GM23338 (cell line): ENCODE measurements at regions not wholly inside any gene's neighbourhood (a gene's known extent, or its start where the extent isn't known, plus 50 kb on each side); places are given as distances from the start of the nearest gene placed in this dataset.

Source experiments
- ATAC-seq: fragments of 200-7000 bp; cut with Tn5 transposase; 3 replicates; pipeline ENCODE4 v1.9.1; 2020
- DNase-seq: peaks from one replicate; pipeline ENCODE4 v3.0.0-alpha.2; 2015; ENCODE audit warnings: low spot score
- H2AFZ ChIP-seq: fragments of 200-600 bp; sonication (generic); 2 replicates; pipeline ENCODE4 v1.8.0; 2016; ENCODE audit warnings: antibody characterized with exemption, mild to moderate bottlenecking, moderate library complexity
- H3F3A ChIP-seq: fragments of 200-600 bp; sonication (generic); replicated peaks from 2 replicates; pipeline ENCODE4 v1.8.0; 2017; ENCODE audit warnings: antibody characterized with exemption, mixed run types, low read depth
- H3K27ac ChIP-seq: fragments of 200-600 bp; sonication (generic); 2 replicates; pipeline ENCODE4 v1.6.1; 2016; ENCODE audit warnings: low read depth
- H3K27me3 ChIP-seq: fragments of 200-600 bp; sonication (generic); 2 replicates; pipeline ENCODE4 v1.8.0; 2016; ENCODE audit warnings: mild to moderate bottlenecking, mixed run types, moderate library complexity; ENCODE audit not compliant: insufficient read depth
- H3K36me3 ChIP-seq: fragments of 200-600 bp; sonication (generic); 2 replicates; pipeline ENCODE4 v1.8.0; 2016; ENCODE audit warnings: mild to moderate bottlenecking; ENCODE audit not compliant: insufficient read depth
- H3K4me1 ChIP-seq: fragments of 200-600 bp; sonication (generic); 2 replicates; pipeline ENCODE4 v1.8.0; 2016; ENCODE audit warnings: mild to moderate bottlenecking, moderate library complexity; ENCODE audit not compliant: insufficient read depth
- H3K4me2 ChIP-seq: fragments of 200-600 bp; sonication (generic); 2 replicates; pipeline ENCODE4 v1.7.1; 2017; ENCODE audit warnings: mixed run types
- H3K4me3 ChIP-seq: fragments of 200-600 bp; sonication (generic); 2 replicates; pipeline ENCODE4 v1.6.1; 2016; ENCODE audit warnings: mixed run types
- H3K79me2 ChIP-seq: fragments of 200-600 bp; sonication (generic); replicated peaks from 2 replicates; pipeline ENCODE4 v1.8.0; 2017; ENCODE audit warnings: mild to moderate bottlenecking; ENCODE audit not compliant: insufficient read depth
- H3K9me2 ChIP-seq: fragments of 200-600 bp; sonication (generic); 2 replicates; pipeline ENCODE4 v1.8.0; 2017; ENCODE audit not compliant: insufficient read depth
- H4K20me1 ChIP-seq: fragments of 200-600 bp; sonication (generic); replicated peaks from 2 replicates; pipeline ENCODE4 v1.8.0; 2017; ENCODE audit warnings: mild to moderate bottlenecking; ENCODE audit not compliant: insufficient read depth
- H3K27ac Mint-ChIP-seq: 2 replicates; pipeline ENCODE4 v1.8.0; 2020; ENCODE audit warnings: inconsistent platforms, mild to moderate bottlenecking, moderate library complexity, mixed read lengths
- H3K27me3 Mint-ChIP-seq: 3 replicates; pipeline ENCODE4 v1.8.0; 2022; ENCODE audit warnings: low read depth, mild to moderate bottlenecking, moderate library complexity, mixed read lengths, inconsistent platforms; ENCODE audit not compliant: insufficient read depth, poor library complexity
- H3K36me3 Mint-ChIP-seq: 3 replicates; pipeline ENCODE4 v1.8.0; 2021; ENCODE audit warnings: low read depth, mild to moderate bottlenecking, inconsistent platforms, moderate library complexity, mixed read lengths
- H3K4me1 Mint-ChIP-seq: 3 replicates; pipeline ENCODE4 v1.8.0; 2020; ENCODE audit warnings: mild to moderate bottlenecking, inconsistent platforms, mixed read lengths
- H3K4me3 Mint-ChIP-seq: 3 replicates; pipeline ENCODE4 v1.8.0; 2021; ENCODE audit warnings: moderate library complexity, mild to moderate bottlenecking, inconsistent platforms, mixed read lengths
- H3K9me3 Mint-ChIP-seq: 3 replicates; pipeline ENCODE4 v1.8.0; 2020; ENCODE audit warnings: moderate library complexity, mild to moderate bottlenecking, inconsistent platforms, mixed read lengths
- CREB1 ChIP-seq: fragments of 250-450 bp; sonication (Bioruptor Pico); IDR thresholded peaks from 2 replicates; pipeline ENCODE4 v1.5.0; 2020; ENCODE audit warnings: low read depth, mild to moderate bottlenecking, moderate library complexity
- EZH2 ChIP-seq: fragments of 200-600 bp; sonication (generic); IDR thresholded peaks from one replicate; pipeline ENCODE4 v1.8.0; 2017; ENCODE audit warnings: antibody characterized with exemption, mild to moderate bottlenecking, low read depth; ENCODE audit not compliant: unreplicated experiment
- EZH2phosphoT487 ChIP-seq: fragments of 200-600 bp; sonication (generic); IDR thresholded peaks from one replicate; pipeline ENCODE4 v1.8.1; 2018; ENCODE audit warnings: antibody characterized with exemption; ENCODE audit not compliant: unreplicated experiment
- JUNB ChIP-seq: IDR thresholded peaks from one replicate; pipeline ENCODE4 v1.6.1; 2016; ENCODE audit warnings: antibody characterized with exemption; ENCODE audit not compliant: unreplicated experiment
- NANOG ChIP-seq: IDR thresholded peaks from 2 replicates; pipeline ENCODE4 v1.6.1; 2016; ENCODE audit warnings: antibody characterized with exemption, borderline replicate concordance
- POLR2AphosphoS5 ChIP-seq: IDR thresholded peaks from 2 replicates; pipeline ENCODE4 v1.6.1; 2016; ENCODE audit warnings: antibody characterized with exemption, low read depth
- STAT1 ChIP-seq: IDR thresholded peaks from one replicate; pipeline ENCODE4 v1.6.1; 2016; ENCODE audit warnings: antibody characterized with exemption; ENCODE audit not compliant: unreplicated experiment
- ZNF114 ChIP-seq: fragments of 250-450 bp; sonication (Bioruptor Pico); IDR thresholded peaks from 2 replicates; pipeline ENCODE4 v1.5.0; 2020; ENCODE audit warnings: mild to moderate bottlenecking, moderate library complexity
- ZNF331 ChIP-seq: fragments of 250-450 bp; sonication (Bioruptor Pico); IDR thresholded peaks from 2 replicates; pipeline ENCODE4 v1.5.0; 2020; ENCODE audit warnings: low read depth, mild to moderate bottlenecking, moderate library complexity
- TF ChIP-seq, protein P1 (sequence below), 2 experiments: fragments of 200-600 bp in 1 of 2; sonication (generic) in 1 of 2; conservative IDR thresholded peaks; 2 replicates each; pipeline versions ENCODE4 v1.5.1 to v1.6.1; 2016 to 2017; ENCODE audit warnings: antibody characterized with exemption in 2 of 2, low read depth in 2 of 2, mild to moderate bottlenecking in 2 of 2, moderate library complexity in 1 of 2
- TF ChIP-seq, protein P2 (sequence below): fragments of 250-450 bp; sonication (Bioruptor Pico); IDR thresholded peaks from 2 replicates; pipeline ENCODE4 v1.5.0; 2020; ENCODE audit warnings: mild to moderate bottlenecking, moderate library complexity
- TF ChIP-seq, protein P3 (sequence below): IDR thresholded peaks from one replicate; pipeline ENCODE4 v1.6.1; 2018; ENCODE audit warnings: antibody characterized with exemption; ENCODE audit not compliant: unreplicated experiment
- TF ChIP-seq, protein P4 (sequence below): IDR thresholded peaks from 2 replicates; pipeline ENCODE4 v1.6.1; 2016; ENCODE audit warnings: antibody characterized with exemption

DNA sequence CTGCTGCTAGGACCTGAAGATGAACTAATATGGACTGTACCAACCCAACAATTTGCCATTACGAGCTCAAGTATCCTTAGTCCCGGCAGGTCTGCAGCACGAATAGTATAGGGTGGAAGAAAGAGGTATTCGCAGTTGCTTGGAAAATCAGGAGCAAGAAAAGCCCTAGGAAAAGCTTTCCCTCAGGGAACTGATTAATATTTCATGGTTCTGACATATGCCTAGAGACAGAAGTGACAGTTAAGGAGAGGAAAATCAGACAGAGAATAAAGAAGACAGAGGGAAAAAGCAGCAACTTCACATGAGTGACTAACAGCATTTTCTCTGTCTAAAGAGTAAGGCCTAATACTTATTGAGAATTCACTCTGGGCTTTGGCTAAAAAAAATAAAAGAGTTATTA, 602.9 kb upstream of the ATP2B1 start:
- Histone ChIP-seq H3K4me3 (no peak overlapping the region), H3K79me2 (no peaks in the 10 kb centered on the region), H2AFZ (no peak overlapping the region), H4K20me1 (no peaks in the 10 kb centered on the region), H3K27me3 (no peaks in the 10 kb centered on the region), H3K4me1 (no peaks in the 10 kb centered on the region), H3K4me2 (no peak overlapping the region), H3F3A (no peaks in the 10 kb centered on the region), H3K27ac (no peak overlapping the region), H3K9me2 (peaks cover 16% of the 10 kb centered on the region; the same call in 1 of the 2 replicates), H3K36me3 (no peaks in the 10 kb centered on the region)
- TF ChIP-seq ZNF114 (CRISPR knock-in tag) (no peak), NANOG (no peak), STAT1 (no peak), JUNB (no peak), POLR2AphosphoS5 (no peak), ZNF331 (no peak), EZH2phosphoT487 (no peak), CREB1 (CRISPR knock-in tag) (no peak), EZH2 (no peak)
- TF ChIP-seq, protein P1, sequence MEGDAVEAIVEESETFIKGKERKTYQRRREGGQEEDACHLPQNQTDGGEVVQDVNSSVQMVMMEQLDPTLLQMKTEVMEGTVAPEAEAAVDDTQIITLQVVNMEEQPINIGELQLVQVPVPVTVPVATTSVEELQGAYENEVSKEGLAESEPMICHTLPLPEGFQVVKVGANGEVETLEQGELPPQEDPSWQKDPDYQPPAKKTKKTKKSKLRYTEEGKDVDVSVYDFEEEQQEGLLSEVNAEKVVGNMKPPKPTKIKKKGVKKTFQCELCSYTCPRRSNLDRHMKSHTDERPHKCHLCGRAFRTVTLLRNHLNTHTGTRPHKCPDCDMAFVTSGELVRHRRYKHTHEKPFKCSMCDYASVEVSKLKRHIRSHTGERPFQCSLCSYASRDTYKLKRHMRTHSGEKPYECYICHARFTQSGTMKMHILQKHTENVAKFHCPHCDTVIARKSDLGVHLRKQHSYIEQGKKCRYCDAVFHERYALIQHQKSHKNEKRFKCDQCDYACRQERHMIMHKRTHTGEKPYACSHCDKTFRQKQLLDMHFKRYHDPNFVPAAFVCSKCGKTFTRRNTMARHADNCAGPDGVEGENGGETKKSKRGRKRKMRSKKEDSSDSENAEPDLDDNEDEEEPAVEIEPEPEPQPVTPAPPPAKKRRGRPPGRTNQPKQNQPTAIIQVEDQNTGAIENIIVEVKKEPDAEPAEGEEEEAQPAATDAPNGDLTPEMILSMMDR (conservative IDR thresholded peaks at IDR 0.05; ENCODE audit: low read depth in 2 of 2), result no peak
- TF ChIP-seq, protein P2, sequence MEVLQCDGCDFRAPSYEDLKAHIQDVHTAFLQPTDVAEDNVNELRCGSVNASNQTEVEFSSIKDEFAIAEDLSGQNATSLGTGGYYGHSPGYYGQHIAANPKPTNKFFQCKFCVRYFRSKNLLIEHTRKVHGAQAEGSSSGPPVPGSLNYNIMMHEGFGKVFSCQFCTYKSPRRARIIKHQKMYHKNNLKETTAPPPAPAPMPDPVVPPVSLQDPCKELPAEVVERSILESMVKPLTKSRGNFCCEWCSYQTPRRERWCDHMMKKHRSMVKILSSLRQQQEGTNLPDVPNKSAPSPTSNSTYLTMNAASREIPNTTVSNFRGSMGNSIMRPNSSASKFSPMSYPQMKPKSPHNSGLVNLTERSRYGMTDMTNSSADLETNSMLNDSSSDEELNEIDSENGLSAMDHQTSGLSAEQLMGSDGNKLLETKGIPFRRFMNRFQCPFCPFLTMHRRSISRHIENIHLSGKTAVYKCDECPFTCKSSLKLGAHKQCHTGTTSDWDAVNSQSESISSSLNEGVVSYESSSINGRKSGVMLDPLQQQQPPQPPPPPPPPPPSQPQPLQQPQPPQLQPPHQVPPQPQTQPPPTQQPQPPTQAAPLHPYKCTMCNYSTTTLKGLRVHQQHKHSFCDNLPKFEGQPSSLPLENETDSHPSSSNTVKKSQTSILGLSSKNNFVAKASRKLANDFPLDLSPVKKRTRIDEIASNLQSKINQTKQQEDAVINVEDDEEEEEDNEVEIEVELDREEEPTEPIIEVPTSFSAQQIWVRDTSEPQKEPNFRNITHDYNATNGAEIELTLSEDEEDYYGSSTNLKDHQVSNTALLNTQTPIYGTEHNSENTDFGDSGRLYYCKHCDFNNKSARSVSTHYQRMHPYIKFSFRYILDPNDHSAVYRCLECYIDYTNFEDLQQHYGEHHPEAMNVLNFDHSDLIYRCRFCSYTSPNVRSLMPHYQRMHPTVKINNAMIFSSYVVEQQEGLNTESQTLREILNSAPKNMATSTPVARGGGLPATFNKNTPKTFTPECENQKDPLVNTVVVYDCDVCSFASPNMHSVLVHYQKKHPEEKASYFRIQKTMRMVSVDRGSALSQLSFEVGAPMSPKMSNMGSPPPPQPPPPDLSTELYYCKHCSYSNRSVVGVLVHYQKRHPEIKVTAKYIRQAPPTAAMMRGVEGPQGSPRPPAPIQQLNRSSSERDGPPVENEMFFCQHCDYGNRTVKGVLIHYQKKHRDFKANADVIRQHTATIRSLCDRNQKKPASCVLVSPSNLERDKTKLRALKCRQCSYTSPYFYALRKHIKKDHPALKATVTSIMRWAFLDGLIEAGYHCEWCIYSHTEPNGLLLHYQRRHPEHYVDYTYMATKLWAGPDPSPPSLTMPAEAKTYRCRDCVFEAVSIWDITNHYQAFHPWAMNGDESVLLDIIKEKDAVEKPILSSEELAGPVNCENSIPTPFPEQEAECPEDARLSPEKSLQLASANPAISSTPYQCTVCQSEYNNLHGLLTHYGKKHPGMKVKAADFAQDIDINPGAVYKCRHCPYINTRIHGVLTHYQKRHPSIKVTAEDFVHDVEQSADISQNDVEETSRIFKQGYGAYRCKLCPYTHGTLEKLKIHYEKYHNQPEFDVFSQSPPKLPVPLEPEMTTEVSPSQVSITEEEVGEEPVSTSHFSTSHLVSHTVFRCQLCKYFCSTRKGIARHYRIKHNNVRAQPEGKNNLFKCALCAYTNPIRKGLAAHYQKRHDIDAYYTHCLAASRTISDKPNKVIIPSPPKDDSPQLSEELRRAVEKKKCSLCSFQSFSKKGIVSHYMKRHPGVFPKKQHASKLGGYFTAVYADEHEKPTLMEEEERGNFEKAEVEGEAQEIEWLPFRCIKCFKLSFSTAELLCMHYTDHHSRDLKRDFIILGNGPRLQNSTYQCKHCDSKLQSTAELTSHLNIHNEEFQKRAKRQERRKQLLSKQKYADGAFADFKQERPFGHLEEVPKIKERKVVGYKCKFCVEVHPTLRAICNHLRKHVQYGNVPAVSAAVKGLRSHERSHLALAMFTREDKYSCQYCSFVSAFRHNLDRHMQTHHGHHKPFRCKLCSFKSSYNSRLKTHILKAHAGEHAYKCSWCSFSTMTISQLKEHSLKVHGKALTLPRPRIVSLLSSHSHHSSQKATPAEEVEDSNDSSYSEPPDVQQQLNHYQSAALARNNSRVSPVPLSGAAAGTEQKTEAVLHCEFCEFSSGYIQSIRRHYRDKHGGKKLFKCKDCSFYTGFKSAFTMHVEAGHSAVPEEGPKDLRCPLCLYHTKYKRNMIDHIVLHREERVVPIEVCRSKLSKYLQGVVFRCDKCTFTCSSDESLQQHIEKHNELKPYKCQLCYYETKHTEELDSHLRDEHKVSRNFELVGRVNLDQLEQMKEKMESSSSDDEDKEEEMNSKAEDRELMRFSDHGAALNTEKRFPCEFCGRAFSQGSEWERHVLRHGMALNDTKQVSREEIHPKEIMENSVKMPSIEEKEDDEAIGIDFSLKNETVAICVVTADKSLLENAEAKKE (CRISPR knock-in tag), result no peak
- TF ChIP-seq, protein P3, sequence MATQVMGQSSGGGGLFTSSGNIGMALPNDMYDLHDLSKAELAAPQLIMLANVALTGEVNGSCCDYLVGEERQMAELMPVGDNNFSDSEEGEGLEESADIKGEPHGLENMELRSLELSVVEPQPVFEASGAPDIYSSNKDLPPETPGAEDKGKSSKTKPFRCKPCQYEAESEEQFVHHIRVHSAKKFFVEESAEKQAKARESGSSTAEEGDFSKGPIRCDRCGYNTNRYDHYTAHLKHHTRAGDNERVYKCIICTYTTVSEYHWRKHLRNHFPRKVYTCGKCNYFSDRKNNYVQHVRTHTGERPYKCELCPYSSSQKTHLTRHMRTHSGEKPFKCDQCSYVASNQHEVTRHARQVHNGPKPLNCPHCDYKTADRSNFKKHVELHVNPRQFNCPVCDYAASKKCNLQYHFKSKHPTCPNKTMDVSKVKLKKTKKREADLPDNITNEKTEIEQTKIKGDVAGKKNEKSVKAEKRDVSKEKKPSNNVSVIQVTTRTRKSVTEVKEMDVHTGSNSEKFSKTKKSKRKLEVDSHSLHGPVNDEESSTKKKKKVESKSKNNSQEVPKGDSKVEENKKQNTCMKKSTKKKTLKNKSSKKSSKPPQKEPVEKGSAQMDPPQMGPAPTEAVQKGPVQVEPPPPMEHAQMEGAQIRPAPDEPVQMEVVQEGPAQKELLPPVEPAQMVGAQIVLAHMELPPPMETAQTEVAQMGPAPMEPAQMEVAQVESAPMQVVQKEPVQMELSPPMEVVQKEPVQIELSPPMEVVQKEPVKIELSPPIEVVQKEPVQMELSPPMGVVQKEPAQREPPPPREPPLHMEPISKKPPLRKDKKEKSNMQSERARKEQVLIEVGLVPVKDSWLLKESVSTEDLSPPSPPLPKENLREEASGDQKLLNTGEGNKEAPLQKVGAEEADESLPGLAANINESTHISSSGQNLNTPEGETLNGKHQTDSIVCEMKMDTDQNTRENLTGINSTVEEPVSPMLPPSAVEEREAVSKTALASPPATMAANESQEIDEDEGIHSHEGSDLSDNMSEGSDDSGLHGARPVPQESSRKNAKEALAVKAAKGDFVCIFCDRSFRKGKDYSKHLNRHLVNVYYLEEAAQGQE, result no peak
- TF ChIP-seq, protein P4, sequence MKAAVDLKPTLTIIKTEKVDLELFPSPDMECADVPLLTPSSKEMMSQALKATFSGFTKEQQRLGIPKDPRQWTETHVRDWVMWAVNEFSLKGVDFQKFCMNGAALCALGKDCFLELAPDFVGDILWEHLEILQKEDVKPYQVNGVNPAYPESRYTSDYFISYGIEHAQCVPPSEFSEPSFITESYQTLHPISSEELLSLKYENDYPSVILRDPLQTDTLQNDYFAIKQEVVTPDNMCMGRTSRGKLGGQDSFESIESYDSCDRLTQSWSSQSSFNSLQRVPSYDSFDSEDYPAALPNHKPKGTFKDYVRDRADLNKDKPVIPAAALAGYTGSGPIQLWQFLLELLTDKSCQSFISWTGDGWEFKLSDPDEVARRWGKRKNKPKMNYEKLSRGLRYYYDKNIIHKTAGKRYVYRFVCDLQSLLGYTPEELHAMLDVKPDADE, result no peak
- Mint-ChIP-seq H3K36me3 (no peaks in the 10 kb centered on the region), H3K4me3 (no peak overlapping the region), H3K4me1 (no peaks in the 10 kb centered on the region), H3K27ac (no peak overlapping the region), H3K27me3 (no peaks in the 10 kb centered on the region), H3K9me3 (no peaks in the 10 kb centered on the region)
- DNase-seq (no peak), ATAC-seq (no peak)
